Sciatic nerve (tissue), 2 donors: ENCODE measurements at regions not wholly inside any gene's neighbourhood (a gene's known extent, or its start where the extent isn't known, plus 50 kb on each side); places are given as distances from the start of the nearest gene placed in this dataset.
A peak's percentile ranks its signal among the peaks of the same experiment; 100 is the strongest.
"Not testable (repeated sequence)": the region's sequence is repeated elsewhere in the genome, so short reads cannot be mapped to it uniquely, and the experiment has no call there.

Experiments used
- ATAC-seq: fragments of 200-7000 bp; cut with Tn5 transposase; one replicate; pipeline ENCODE4 v1.9.1; 2020; ENCODE audit warnings: mild to moderate bottlenecking, moderate library complexity
- DNase-seq: peaks from one replicate; pipeline ENCODE4 v3.0.0-alpha.2; 2020; ENCODE audit warnings: low spot score
- intact Hi-C: fragments of 100-400 bp; cut with DNase I; formaldehyde crosslinking; loops from one replicate; pipeline ENCODE4 v1.14.2; 2022
- donor health status: DM: no; HTN: no; CAD: no.
- donor health status: DM: no; HTN: no; CAD: no.

- ATAC-seq (no peak), DNase-seq (no peak)
- intact Hi-C loops = no loop called here
These were observed 1397.2 kb downstream of the LRFN5 start for GRCh38 chr14:43003845-43004244.

DNA sequence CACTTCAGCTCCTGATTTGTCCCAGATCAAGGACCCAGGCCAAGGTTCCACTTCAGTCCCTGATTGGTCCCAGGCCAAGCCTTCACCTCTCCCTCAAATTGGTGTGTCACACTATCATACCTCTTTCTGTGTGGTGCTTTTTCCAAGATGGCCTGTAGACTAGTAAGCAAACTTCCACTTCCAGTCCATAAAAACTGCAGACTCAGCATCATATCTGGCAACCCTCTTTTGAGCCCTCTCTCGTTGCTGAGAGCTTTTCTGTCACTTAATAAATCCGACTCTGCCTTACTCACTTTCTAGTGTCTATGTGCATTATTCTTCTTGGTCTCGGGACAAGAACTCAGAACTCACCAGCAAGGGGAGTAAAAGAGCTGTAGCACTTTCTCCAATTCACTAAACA lies 1395.1 kb downstream of the LRFN5 start:
- ATAC-seq (no peak), DNase-seq (no peak)
- intact Hi-C loops = no loop called here

DNA sequence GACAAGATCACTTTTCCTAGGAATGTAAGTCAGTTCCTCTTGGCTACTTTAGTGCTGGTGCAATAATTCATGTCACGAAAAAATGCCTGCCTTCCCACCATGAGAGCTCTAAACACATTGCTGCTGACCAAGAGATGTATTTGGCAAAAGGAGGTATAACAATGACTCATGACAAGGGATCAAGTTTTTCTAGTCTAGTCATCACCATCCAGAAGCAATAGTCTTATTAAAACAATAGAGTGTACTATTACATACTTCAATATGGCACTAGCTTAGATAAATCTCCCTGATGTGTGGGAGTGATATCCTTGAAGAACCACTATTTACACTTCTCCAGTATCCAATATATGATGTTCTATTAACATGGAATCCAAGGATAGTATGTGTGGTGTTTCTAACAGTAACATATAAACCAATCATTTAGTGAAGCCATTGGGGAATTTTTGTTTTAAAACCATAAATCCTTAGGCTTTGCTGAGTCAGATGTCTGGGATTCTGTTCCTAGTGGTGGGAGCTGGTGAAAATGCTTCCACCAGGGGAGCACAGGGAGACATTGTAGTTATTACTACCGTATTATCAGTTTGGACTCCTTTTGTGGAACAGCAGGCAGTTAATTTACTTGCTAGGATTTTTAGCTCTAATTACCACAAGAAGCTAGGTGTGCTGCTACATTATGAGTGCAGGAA lies 1387.5 kb downstream of the LRFN5 start:
- intact Hi-C loops = no loop called here
- no peak for DNase-seq
- ATAC-seq = no peak

DNA sequence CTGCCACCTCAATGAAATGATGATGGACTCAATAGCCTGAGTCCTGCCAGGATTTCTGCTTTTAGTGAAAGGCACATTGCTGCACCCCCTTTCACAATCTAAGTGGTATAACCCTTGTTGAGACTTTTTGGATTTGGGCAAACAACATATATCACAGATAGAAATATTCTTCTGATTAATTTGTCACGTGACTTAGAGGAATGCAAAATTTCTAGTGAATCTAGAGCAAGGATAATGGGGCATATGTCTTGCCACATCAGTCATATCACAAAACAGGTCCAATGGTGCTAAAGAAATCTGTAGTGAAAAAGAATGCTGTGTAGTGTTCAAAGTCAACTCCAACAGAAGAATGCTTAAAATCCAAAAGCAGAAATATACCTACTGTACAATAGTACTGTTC lies 1386.3 kb downstream of the LRFN5 start:
- no peak for DNase-seq
- intact Hi-C loops = no loop called here
- no peak for ATAC-seq

- intact Hi-C loops = no loop called here
- no peak for DNase-seq
- ATAC-seq = no peak
These were observed 1373.7 kb downstream of the LRFN5 start for GRCh38 chr14:42980419-42980818.

GRCh38 chr14:42973171-42973570 lies 1366.5 kb downstream of the LRFN5 start:
- intact Hi-C loops, DNase-seq, ATAC-seq: not testable (repeated sequence)

GRCh38 chr14:42965512-42965911 lies 1358.8 kb downstream of the LRFN5 start:
- DNase-seq (no peak), ATAC-seq (no peak)
- intact Hi-C loops = no loop called here

DNA sequence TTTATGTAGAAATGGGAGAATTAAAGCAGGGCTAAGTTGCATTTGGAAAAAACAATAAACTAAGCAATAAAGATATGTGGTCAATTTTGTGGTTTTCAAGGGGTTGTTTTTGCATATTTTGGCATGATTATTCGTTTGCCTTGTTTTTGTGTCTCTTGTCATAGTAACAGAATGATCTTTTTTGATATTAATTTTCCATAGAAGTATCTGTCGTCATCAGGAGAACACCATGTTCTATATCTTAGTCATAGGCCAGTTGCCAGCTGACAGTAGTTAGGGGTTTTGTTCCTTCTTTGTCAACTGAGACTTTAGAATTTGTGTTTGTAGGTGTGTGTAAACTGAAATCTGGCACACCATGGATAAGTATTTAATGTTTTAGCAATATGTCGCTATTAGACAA lies 1354.8 kb downstream of the LRFN5 start:
- intact Hi-C loops = no loop called here
- DNase-seq (no peak), ATAC-seq (no peak)

DNA sequence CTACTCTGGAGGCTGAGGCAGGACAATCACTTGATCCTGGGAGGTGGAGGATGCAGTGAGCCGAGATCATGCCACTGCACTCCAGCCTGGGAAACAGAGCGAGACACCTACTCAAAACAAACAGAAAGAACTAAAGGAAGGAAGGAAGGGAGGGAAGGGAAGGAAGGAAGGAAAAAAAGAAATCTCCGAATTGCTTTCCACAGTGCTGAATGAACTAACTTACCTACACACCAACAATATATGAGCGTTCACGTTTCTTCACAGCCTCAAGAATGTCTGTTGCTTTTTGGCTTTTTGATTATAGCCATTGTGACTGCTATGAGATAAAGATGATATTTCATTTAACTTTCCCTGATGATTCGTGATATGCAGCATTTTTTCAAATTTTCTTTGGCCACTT lies 1343.7 kb downstream of the LRFN5 start:
- ATAC-seq (no peak), DNase-seq (no peak)
- intact Hi-C loops = no loop called here

DNA sequence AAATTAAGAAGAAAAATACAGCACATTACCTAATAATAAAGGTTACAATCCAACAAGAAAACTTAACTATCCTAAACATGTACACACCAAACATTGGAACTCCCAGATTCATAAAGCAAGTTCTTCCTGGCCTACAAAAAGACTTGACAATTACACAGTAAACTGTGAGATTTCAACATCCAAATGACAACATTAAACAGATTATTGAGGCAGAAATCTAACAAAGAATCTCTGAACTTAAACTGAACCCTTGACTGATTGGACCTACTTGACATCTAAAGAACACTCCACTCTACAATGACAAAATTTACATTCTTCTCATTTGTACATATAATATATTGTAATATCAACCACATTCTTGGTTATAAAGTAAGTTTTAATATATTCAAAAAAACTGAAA lies 1341.3 kb downstream of the LRFN5 start:
- intact Hi-C loops = no loop called here
- DNase-seq (no peak), ATAC-seq (no peak)

DNA sequence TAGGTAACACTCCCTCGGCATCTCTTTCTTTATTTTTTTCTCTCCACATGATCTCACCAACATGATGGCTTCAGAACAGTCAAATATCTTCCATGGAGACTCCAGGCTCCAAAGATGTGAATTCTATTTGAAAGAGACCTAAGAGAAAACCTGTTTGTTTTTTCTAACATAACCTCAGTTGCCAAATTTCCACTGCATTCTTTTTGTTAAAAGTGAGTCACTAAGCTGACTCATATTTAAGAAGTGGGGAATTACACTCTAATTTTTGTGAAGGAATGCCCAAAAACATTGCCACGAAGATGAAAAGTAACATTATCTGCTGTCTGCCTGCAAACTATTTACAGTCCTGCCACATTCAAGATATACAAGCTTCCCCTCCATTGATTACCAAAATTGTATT lies 1337.6 kb downstream of the LRFN5 start:
- ATAC-seq (no peak), DNase-seq (no peak)
- intact Hi-C loops = no loop called here

- no peak for DNase-seq
- intact Hi-C loops = no loop called here
- no peak for ATAC-seq
These were observed 1324.6 kb downstream of the LRFN5 start for GRCh38 chr14:42931308-42931707.

- ATAC-seq = peak; percentile 26
- intact Hi-C loops = no loop called here
- DNase-seq = no peak
These were observed 1323.3 kb downstream of the LRFN5 start for GRCh38 chr14:42929806-42930480.

DNA sequence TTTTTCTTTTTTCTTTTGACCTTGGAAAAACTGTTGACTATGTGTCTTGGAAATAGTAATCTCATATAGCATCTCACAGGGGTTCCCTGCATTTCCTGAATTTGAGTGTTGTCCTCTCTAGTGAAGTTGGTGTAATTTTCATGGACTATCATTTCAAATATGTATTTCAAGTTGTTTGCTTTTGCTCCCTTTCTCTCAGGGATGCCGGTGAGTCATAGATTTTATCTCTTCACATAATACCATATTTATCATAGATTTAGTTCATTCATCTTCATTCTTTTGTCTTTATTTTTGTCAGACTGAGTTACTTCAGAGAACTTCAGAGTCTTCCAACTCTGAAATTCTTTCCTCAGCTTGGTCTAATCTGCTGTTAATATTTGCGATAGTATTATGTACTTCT lies 1320.6 kb downstream of the LRFN5 start:
- intact Hi-C loops = no loop called here
- no peak for ATAC-seq

GRCh38 chr14:42921901-42922300 lies 1315.2 kb downstream of the LRFN5 start:
- DNase-seq = no peak
- ATAC-seq = no peak
- intact Hi-C loops = no loop called here

More for the DNA sequence above, 1320.6 kb downstream of the LRFN5 start:
- no peak for DNase-seq

- ATAC-seq (no peak), DNase-seq (no peak)
- intact Hi-C loops = no loop called here
These were observed 1311.9 kb downstream of the LRFN5 start for GRCh38 chr14:42918615-42919014.

DNA sequence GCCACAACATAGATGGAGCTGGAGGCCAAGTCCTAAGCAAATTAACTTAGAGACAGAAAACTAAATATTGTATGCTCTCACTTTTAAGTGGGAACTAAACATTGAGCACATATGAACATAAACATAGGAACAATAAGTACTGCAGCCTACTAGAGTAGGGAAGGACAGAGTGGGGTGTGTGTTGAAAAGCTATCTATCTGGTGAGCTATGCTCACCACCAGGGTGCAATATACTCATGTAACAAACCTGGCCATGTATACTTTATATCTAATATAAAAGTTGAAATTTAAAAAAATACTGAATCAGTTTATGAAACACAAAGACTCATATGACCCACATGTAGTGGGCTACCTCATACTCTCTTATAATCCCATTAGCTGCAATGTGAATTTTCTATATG lies 1305.0 kb downstream of the LRFN5 start:
- intact Hi-C loops = no loop called here
- DNase-seq (no peak), ATAC-seq (no peak)

- DNase-seq = no peak
- intact Hi-C loops = no loop called here
- ATAC-seq = no peak
These were observed 1303.0 kb downstream of the LRFN5 start for GRCh38 chr14:42909659-42910058.

DNA sequence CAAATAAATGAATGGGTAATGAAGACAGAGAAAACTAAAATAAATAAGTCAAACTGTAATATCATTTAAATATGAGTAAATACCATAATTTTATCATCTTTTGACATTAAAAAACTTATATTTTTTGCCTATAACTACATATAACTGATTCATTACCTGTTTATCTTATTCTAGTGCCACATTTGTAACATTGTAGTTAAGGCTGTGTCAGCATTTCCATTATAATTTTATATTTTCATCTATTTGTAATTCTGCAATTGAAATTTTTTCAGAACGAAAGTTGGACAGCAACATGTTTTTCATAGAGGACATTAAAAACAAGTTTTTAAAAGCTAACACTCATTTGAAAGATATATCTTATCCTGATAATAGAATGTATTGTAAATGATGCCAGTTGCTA lies 1286.5 kb downstream of the LRFN5 start:
- DNase-seq (no peak), ATAC-seq (no peak)
- intact Hi-C loops = no loop called here

- no peak for ATAC-seq
- DNase-seq = no peak
- intact Hi-C loops = no loop called here
These were observed 1277.4 kb downstream of the LRFN5 start for GRCh38 chr14:42884100-42884499.

- no peak for DNase-seq
- intact Hi-C loops = no loop called here
- ATAC-seq = no peak
These were observed 1271.0 kb downstream of the LRFN5 start for GRCh38 chr14:42877716-42878115.
